ENCODE measurements at regions not wholly inside any gene's neighbourhood (a gene's known extent, or its start where the extent isn't known, plus 50 kb on each side); places are given as distances from the start of the nearest gene placed in this dataset.

DNA sequence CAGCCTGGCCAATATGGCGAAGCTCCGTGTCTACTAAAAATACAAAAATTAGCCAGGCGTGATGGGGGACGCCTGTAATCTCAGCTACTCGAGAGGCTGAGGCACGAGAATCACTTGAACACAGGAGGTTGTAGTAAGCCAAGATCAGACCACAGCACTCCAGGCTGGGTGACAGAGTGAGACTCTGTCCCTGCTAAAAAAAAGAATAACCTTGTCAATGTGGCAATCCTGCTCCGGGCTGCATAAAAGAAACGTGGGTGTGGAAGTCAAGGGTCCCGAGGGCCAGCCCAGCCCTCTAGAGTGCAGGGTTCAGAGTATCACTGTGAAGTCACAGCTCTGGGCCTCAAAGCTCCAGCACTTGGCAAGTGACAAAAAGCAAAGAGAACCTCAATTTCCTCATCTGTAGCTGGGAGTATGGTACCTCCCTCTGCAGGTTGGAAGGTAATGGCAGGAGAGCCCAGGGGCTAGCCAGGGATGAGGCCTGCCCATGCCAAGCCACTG lies 73.5 kb upstream of the IQSEC1 start:
- Mint-ChIP-seq H3K4me1 (peaks cover 12% of the 10 kb centered on the region), H3K27me3 (no peaks in the 10 kb centered on the region), H3K36me3 (ENCODE audit: low read depth) (peaks cover 4% of the 10 kb centered on the region), H3K4me3 (no peak overlapping the region), H3K9me3 (no peaks in the 10 kb centered on the region), H3K27ac (no peak overlapping the region)
- no peak for DNase-seq
- ChIA-PET POLR2A (interaction anchor here (0.6 kb wide), 1 partner anchor 95 kb away, joined by 3 read pairs; no protein-coding TSS in a partner anchor), CTCF (no interaction called here)

DNA sequence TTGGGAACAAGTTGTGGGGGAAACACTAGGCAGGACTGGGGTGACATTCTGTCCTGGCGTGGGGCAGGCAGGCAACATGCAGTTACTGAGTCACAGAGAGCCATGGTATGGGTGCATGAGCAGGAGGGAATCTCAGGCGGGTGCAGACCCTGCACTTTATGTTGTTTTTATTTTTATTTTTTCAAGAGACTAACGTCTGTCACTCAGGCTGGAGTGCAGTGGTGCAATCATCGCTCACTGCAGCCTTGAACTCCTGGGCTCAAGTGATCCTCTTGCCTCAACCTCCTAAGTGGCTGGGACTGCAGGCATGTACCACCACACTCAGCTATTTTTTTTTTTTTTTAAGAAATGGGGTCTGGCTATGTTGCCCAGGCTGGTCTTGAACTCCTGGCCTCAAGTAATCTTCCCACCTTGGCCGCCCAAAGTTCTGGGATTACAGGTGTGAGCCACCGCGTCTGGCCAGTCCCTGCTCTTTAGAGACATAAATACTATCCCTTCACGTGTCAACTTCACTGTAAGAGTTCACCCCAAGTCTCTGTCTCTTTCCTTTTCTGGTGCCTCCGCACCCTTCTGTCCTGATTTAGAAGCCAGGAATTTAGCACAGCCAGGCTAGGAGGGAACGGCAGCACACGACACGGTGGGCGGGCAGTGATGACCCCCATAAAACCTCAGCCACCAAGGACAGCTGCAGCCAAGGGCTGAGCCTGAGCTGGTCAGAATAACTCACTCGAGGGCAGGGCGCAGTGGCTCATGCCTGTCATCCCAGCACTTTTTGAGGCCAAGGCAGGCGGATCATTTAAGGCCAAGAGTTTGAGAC lies 72.8 kb upstream of the IQSEC1 start:
- Mint-ChIP-seq H3K27me3 (no peaks in the 10 kb centered on the region), H3K27ac (no peak overlapping the region), H3K9me3 (no peaks in the 10 kb centered on the region), H3K36me3 (ENCODE audit: low read depth) (peaks cover 4% of the 10 kb centered on the region), H3K4me1 (peaks cover 12% of the 10 kb centered on the region), H3K4me3 (no peak overlapping the region)
- POLR2A ChIA-PET = no interaction called here
- DNase-seq = no peak
- CTCF ChIA-PET = no interaction called here

DNA sequence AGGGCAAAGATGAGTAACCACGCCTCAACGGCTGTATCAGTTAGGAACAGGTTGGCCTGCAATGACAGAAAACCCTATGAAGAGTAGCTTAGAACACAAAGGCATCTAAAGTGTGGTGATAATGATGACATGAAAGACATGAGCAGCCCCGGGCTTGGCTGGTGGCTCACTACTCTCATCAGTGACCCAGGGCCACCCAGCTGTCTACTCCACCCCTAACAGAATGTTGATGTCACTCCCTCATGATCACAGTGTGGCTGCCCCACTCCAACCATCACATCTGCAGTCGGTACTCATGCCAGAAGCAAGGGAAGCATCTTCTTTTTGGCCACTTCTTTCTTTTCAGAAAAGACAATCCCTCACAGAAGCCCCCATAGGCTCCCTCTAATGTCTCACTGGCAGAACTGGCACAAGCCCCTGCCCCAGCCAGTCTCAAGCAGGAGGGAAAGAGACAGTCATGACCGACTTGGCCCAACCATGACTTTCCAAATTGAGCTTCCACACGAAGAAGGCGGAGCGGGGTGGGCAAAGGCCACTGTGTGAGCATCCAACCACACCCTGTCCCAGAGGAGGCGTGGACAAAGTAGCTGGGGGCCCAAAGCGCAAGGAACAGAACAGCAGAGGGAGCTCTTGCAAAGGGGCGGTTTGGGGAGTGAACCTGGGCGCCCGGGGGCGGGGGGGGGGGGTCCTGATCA lies 72.0 kb upstream of the IQSEC1 start:
- ChIA-PET POLR2A (no interaction called here), CTCF (no interaction called here)
- Mint-ChIP-seq H3K27me3 (peaks cover 2% of the 10 kb centered on the region), H3K36me3 (ENCODE audit: low read depth) (peaks cover 4% of the 10 kb centered on the region), H3K4me3 (no peak overlapping the region), H3K4me1 (peaks cover 11% of the 10 kb centered on the region), H3K27ac (no peak overlapping the region), H3K9me3 (no peaks in the 10 kb centered on the region)
- DNase-seq = no peak

DNA sequence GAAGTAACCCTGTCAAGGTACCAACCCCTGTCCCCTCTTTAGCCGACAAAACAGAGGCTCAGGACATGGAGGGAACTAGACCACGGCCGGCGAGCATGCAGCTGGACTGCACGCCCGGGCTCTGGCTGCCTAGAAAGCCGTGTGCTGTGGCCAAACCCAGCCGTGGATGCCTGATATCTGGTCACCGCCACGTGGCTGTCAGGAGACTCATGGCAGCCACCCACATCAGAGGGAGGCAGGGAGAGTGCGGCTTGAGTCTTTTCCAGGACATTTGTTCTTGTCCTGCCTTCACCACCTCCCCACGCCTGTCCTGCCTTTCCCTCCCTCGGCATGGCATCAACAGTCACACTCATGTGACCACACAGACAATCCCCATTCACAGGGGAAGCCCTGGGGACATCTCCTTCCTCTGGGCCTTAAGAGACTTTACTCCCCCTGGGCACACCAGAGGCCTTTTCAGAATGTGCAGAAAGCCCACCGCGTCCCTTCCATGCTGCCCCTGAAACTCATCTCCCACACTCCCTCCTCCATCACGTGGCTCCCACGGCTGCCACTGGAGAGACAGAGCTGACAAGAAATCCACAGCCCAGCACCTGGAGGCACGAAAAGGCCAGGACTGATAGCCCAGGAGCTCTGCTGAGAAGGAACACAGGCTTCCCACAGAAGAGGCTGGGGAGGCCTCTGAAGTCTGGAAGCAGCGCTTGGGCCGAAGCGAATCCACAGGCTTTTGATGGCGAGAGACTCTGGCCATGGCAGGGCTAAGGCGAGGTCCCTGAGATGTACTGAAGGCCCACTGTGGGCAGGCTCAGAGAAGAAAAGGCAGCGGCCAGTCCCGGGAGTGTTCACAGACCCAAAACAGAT lies 71.2 kb upstream of the IQSEC1 start:
- ChIA-PET CTCF (no interaction called here), POLR2A (no interaction called here)
- no peaks in the 10 kb centered on the region for H3K9me3 Mint-ChIP-seq
- H3K4me1 Mint-ChIP-seq = peaks cover 3% of the 10 kb centered on the region
- no peak for DNase-seq
- no peak overlapping the region for H3K4me3 Mint-ChIP-seq
- H3K27ac Mint-ChIP-seq = no peak overlapping the region
- H3K36me3 Mint-ChIP-seq (ENCODE audit: low read depth) = no peaks in the 10 kb centered on the region
- H3K27me3 Mint-ChIP-seq = peaks cover 5% of the 10 kb centered on the region

DNA sequence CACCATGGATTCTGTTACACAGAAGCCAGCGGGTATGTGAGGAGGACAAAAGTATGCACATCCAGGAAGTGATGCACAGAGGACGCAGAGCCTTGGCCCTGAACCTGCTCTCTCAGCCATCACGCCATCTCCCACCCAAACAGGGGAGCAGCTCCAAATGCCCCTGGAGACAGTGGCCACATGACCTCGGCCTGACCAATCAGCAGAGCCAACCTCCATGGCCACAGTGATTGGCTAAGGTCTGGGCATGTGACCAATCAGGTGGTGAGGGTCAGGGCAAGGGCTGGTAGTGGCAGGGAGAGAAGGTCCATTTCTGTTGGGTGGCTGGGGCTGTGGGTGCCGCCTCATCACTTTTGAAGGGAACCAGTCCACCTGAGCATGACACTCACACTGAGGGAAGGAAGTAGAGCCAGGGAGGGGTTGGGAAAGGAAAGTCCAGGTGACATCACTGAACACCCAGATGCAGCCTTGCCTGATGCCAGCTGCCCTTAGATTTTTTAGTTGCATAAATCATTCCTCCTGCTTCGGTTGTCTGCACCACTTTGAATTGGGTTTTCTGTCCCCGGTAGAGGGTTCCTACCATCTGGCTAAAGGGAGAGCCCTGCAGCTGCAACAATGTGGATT lies 70.3 kb upstream of the IQSEC1 start:
- POLR2A ChIA-PET = no interaction called here
- Mint-ChIP-seq H3K27ac (no peak overlapping the region), H3K27me3 (peaks cover 8% of the 10 kb centered on the region), H3K36me3 (ENCODE audit: low read depth) (no peaks in the 10 kb centered on the region), H3K9me3 (no peaks in the 10 kb centered on the region), H3K4me1 (peaks cover 2% of the 10 kb centered on the region), H3K4me3 (no peak overlapping the region)
- DNase-seq = no peak
- CTCF ChIA-PET = no interaction called here

DNA sequence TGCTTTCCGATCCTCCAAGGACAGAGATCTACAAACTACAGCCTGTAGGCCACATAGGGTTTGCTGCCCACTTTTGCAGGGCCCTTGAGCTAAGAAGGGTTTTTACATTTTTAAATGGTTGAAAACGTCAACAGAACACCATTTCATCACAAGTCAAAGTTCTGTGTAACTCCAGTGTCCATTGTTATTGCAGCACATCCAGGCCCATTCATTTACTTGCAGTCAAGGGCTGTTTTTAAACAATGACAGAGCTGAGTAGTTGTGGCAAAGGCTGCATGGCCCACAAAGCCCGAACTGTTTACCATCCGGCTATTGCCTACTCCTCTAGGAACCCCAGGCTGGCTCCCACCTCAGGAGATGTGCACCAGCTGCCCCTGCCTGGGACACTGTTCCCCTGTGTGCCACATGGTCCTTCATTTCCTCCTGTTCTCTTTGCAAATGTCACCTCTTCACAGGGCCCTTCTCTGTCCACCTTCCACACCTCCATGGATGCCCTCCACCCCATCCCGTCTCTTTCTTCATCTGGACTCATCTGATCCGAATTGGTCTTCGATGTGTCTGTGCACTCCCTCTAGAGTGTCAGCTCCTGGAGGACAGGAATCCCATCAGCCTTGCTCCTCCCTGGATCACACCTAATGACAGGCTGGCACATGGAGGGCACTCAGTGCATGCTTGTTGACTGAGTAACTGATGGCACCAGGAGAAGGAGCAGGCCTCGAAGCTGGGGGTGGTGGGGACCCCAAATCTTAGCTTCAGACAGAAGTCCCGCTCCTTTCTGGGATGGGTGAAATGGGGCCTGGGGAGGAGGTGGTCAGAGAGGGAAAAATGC lies 69.5 kb upstream of the IQSEC1 start:
- Mint-ChIP-seq H3K4me1 (peaks cover 2% of the 10 kb centered on the region), H3K4me3 (no peak overlapping the region), H3K27ac (no peak overlapping the region), H3K9me3 (no peaks in the 10 kb centered on the region), H3K27me3 (peaks cover 8% of the 10 kb centered on the region), H3K36me3 (ENCODE audit: low read depth) (no peaks in the 10 kb centered on the region)
- CTCF ChIA-PET = interaction anchor here (1.2 kb wide), 1 partner anchor 10 kb away, joined by 3 read pairs; no protein-coding TSS in a partner anchor
- no peak for DNase-seq
- POLR2A ChIA-PET = no interaction called here

DNA sequence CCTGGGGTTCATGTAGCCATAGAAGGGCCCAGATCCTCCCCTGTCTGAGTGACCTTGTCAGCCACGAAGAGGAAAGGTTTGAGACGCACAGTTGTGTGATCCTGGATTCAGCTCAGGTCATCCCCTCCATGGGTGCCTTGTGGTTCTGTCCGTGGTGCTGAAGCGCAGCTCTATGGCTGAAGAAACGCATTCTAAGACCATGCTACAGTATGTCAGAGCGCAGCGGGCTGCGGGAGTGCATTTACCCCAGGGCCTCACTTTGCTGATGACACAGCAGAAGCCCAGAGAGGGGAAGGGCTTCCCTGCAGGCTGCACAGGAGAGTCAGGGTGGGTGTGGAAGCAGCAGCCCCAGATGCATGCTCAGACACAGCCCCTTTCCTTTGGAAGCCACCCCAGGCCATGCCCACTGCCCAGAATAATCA lies 68.8 kb upstream of the IQSEC1 start:
- Mint-ChIP-seq H3K36me3 (ENCODE audit: low read depth) (no peaks in the 10 kb centered on the region), H3K4me3 (no peak overlapping the region), H3K27me3 (peaks cover 8% of the 10 kb centered on the region), H3K27ac (no peak overlapping the region), H3K9me3 (no peaks in the 10 kb centered on the region), H3K4me1 (peaks cover 2% of the 10 kb centered on the region)
- ChIA-PET POLR2A (no interaction called here), CTCF (interaction anchor here (1.2 kb wide), 1 partner anchor 10 kb away, joined by 3 read pairs; no protein-coding TSS in a partner anchor)
- peak; percentile 58 for DNase-seq

DNA sequence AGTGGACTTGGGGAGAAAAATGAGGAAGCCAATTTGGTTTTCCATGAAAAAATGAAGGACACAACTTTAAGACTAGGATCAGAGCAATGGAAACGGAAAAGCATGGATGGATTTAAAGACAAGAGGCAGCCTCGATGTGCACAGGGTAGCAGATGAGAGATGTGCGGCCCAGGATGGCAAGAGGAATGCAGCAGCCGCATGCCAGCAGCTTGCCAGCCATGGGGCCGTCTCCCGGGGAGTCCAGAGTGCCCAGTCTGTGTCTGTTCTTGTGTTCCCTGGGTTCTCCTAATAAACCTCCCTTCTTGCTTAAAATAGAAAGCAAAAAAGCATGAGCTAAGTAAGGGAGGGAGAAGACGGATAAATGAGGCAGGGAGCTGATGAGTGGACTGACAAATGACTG lies 68.0 kb upstream of the IQSEC1 start:
- Mint-ChIP-seq H3K36me3 (ENCODE audit: low read depth) (no peaks in the 10 kb centered on the region), H3K27me3 (peaks cover 8% of the 10 kb centered on the region), H3K27ac (no peak overlapping the region), H3K4me3 (no peak overlapping the region), H3K4me1 (peaks cover 2% of the 10 kb centered on the region), H3K9me3 (no peaks in the 10 kb centered on the region)
- DNase-seq = no peak
- POLR2A ChIA-PET = no interaction called here
- CTCF ChIA-PET = interaction anchor here (1.2 kb wide), 1 partner anchor 9 kb away, joined by 3 read pairs; no protein-coding TSS in a partner anchor

DNA sequence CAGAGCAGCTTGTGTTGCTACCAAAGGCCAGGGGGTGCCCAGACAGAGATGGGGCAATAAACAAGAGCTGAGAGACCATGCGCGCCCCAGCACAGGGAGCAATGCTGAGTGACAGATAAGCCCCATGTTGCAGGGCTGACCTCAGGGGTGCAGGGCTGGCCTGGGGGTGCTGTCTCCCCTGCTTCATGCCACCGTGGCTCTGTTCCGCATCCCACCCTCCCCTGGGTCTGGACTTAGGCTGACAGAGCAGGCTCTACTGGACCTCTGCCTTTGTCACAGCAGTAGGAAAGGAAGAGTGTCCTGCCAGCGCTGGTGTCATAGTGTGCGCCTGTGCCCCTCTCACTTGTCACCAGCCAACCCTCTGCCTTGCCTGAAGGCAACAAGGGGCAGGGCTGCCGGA lies 67.4 kb upstream of the IQSEC1 start:
- Mint-ChIP-seq H3K4me1 (peaks cover 2% of the 10 kb centered on the region), H3K9me3 (no peaks in the 10 kb centered on the region), H3K27me3 (peaks cover 8% of the 10 kb centered on the region), H3K27ac (no peak overlapping the region), H3K36me3 (ENCODE audit: low read depth) (no peaks in the 10 kb centered on the region), H3K4me3 (no peak overlapping the region)
- ChIA-PET POLR2A (no interaction called here), CTCF (interaction anchor here (0.7 to 1.2 kb wide), 2 partner anchors 54 to 167 kb away, joined by 3 read pairs; no protein-coding TSS in a partner anchor)
- no peak for DNase-seq

DNA sequence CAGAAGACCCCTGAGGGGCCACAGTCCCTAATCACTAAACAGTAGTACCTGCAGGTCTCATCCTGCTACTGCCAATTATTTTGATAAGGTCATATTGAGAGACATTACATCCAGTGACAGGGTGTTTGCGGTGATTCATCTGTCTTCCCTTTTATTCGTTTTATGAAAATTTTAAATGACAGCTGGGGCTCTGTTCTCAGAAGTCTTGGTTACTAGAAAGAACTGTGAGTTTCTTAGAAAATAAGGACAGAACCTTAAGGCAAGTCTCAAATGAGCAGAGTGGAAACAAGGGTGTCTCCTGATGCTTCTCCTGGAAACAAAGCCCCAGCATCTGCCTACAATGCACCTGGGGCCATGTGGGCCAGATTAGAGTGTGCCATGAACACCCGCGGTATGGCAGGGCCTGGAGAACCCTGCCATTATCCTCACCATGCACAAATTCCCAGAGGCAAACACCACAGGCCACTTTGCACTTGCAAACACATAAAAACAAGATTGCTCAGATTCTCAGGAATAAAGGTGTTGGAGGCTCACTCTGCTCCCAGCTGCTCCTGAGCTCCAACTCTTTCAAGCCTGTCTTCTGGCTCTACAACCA lies 66.3 kb upstream of the IQSEC1 start:
- no peaks in the 10 kb centered on the region for H3K9me3 Mint-ChIP-seq
- H3K27ac Mint-ChIP-seq = no peak overlapping the region
- peaks cover 8% of the 10 kb centered on the region for H3K27me3 Mint-ChIP-seq
- DNase-seq = no peak
- H3K4me3 Mint-ChIP-seq = no peak overlapping the region
- POLR2A ChIA-PET = no interaction called here
- CTCF ChIA-PET = interaction anchor here (0.7 to 1.2 kb wide), 2 partner anchors 24 to 53 kb away, joined by 3 read pairs; no protein-coding TSS in a partner anchor
- no peaks in the 10 kb centered on the region for H3K36me3 Mint-ChIP-seq (ENCODE audit: low read depth)
- H3K4me1 Mint-ChIP-seq = peaks cover 2% of the 10 kb centered on the region

DNA sequence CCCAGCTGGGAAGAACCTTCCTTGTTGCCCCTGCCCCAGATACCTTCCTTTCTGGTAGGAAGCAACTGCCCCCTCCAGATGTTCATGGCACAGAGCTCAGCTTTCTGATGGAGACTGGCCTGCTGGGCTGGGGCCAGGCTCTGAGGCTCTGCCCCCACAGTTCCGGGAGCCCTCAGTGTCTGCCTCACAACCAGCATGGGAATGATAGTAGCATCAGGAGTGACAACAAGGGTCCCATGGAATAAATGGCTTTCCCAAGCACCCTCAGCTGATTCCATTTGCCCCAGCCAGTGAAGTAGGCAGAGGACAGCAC lies 65.6 kb upstream of the IQSEC1 start:
- POLR2A ChIA-PET = no interaction called here
- CTCF ChIA-PET = no interaction called here
- no peaks in the 10 kb centered on the region for H3K36me3 Mint-ChIP-seq (ENCODE audit: low read depth)
- H3K9me3 Mint-ChIP-seq = no peaks in the 10 kb centered on the region
- no peak overlapping the region for H3K4me3 Mint-ChIP-seq
- no peak for DNase-seq
- H3K27me3 Mint-ChIP-seq = peaks cover 8% of the 10 kb centered on the region
- H3K4me1 Mint-ChIP-seq = peaks cover 2% of the 10 kb centered on the region
- H3K27ac Mint-ChIP-seq = no peak overlapping the region

Data from activated CD4-positive, alpha-beta T cell treated with anti-CD3 and anti-CD28 coated beads, Interleukin-2, amount 10 ng/mL, durations not matched to agents 7 days and 5 days (primary cell).